DND-41 (cell line): ENCODE measurements at regions not wholly inside any gene's neighbourhood (a gene's known extent, or its start where the extent isn't known, plus 50 kb on each side); places are given as distances from the start of the nearest gene placed in this dataset.

Experiments
- ATAC-seq: fragments of 200-7000 bp; cut with Tn5 transposase; 3 replicates; pipeline ENCODE4 v1.9.1; 2021; ENCODE audit warnings: low read depth; ENCODE audit not compliant: insufficient read depth
- DNase-seq: peaks from one replicate; pipeline ENCODE4 v3.0.0-alpha.2; 2020
- H2AFZ ChIP-seq: 2 replicates; pipeline ENCODE4 v1.6.0; 2012; ENCODE audit warnings: low read depth, low read length
- H3K27ac ChIP-seq: 2 replicates; pipeline ENCODE4 v1.5.1; 2012; ENCODE audit warnings: low read length, inconsistent platforms
- H3K27me3 ChIP-seq: fragments of 200-600 bp; sonication (generic); 2 replicates; pipeline ENCODE4 v1.6.0; 2012; ENCODE audit warnings: low read length, mild to moderate bottlenecking, inconsistent platforms; ENCODE audit not compliant: insufficient read depth, poor library complexity
- H3K36me3 ChIP-seq: 2 replicates; pipeline ENCODE4 v1.5.1; 2012; ENCODE audit warnings: low read length, inconsistent platforms; ENCODE audit not compliant: insufficient read depth
- H3K4me1 ChIP-seq: 2 replicates; pipeline ENCODE4 v1.5.1; 2012; ENCODE audit warnings: mild to moderate bottlenecking, low read length; ENCODE audit not compliant: insufficient read depth
- H3K4me2 ChIP-seq: 2 replicates; pipeline ENCODE4 v1.6.0; 2012; ENCODE audit warnings: mild to moderate bottlenecking, moderate library complexity, low read length, inconsistent platforms; ENCODE audit not compliant: insufficient read depth
- H3K4me3 ChIP-seq, 2 experiments: fragments of 200-600 bp in 1 of 2; shearing (Covaris generic) in 1 of 2; 2 replicates each; pipeline ENCODE4 v1.5.1; 2012 to 2016; ENCODE audit warnings: inconsistent platforms in 2 of 2, low read length in 2 of 2, mild to moderate bottlenecking in 2 of 2, low read depth in 1 of 2, moderate library complexity in 1 of 2
- H3K79me2 ChIP-seq: 2 replicates; pipeline ENCODE4 v1.6.0; 2012; ENCODE audit warnings: low read length, inconsistent platforms; ENCODE audit not compliant: insufficient read depth
- H3K9ac ChIP-seq: 2 replicates; pipeline ENCODE4 v1.6.0; 2012; ENCODE audit warnings: low read depth, mild to moderate bottlenecking, inconsistent platforms, low read length, moderate library complexity
- H3K9me3 ChIP-seq: 2 replicates; pipeline ENCODE4 v1.5.1; 2012; ENCODE audit warnings: low read length, moderate library complexity, mild to moderate bottlenecking, inconsistent platforms; ENCODE audit not compliant: insufficient read depth, severe bottlenecking
- H4K20me1 ChIP-seq: 2 replicates; pipeline ENCODE4 v1.6.0; 2012; ENCODE audit warnings: low read length; ENCODE audit not compliant: insufficient read depth
- CTCF ChIP-seq: IDR thresholded peaks from 2 replicates; pipeline ENCODE4 v1.5.1; 2012; ENCODE audit warnings: borderline replicate concordance, low read length, moderate library complexity, mild to moderate bottlenecking; ENCODE audit not compliant: poor library complexity, severe bottlenecking; ENCODE audit errors: extremely low read depth
- EZH2 ChIP-seq: IDR thresholded peaks from 3 replicates; pipeline ENCODE4 v1.6.1; 2012; ENCODE audit warnings: borderline replicate concordance, low read depth, mild to moderate bottlenecking, moderate library complexity, low read length, inconsistent platforms; ENCODE audit not compliant: severe bottlenecking

- no peaks in the 10 kb centered on the region for H3K79me2 ChIP-seq
- no peak overlapping the region for H3K27ac ChIP-seq
- no peaks in the 10 kb centered on the region for H4K20me1 ChIP-seq
- H2AFZ ChIP-seq, result no peak overlapping the region
- no peaks in the 10 kb centered on the region for H3K27me3 ChIP-seq
- no peak overlapping the region for H3K9ac ChIP-seq
- H3K4me3 ChIP-seq, result no peak overlapping the region
- no peak for ATAC-seq
- no peak for DNase-seq
- TF ChIP-seq EZH2 (no peak), CTCF (no peak)
- H3K4me2 ChIP-seq, result no peak overlapping the region
- H3K4me1 ChIP-seq, result 0 out of 2 replicates have a peak, but pooled peaks cover 2% of the 10 kb centered on the region
- H3K36me3 ChIP-seq, result no peaks in the 10 kb centered on the region
- no peaks in the 10 kb centered on the region for H3K9me3 ChIP-seq
These were observed 241.2 kb downstream of the PTBP2 start for GRCh38 chr1:96962751-96963211.

- H2AFZ ChIP-seq, result no peak overlapping the region
These were observed 243.2 kb downstream of the PTBP2 start for GRCh38 chr1:96964761-96965160.

GRCh38 chr1:96966536-96967138 lies 245.1 kb downstream of the PTBP2 start:
- DNase-seq (peak; percentile 78), ATAC-seq (peak; percentile 89)
- H3K4me1 ChIP-seq, result 0 out of 2 replicates have a peak, but pooled peaks cover 2% of the 10 kb centered on the region
- no peak overlapping the region for H3K4me3 ChIP-seq
- no peaks in the 10 kb centered on the region for H3K79me2 ChIP-seq
- peak overlapping the region; percentile 39; the same call in 1 of the 2 replicates for H3K4me2 ChIP-seq
- no peaks in the 10 kb centered on the region for H3K27me3 ChIP-seq
- no peaks in the 10 kb centered on the region for H4K20me1 ChIP-seq
- H3K9me3 ChIP-seq, result no peaks in the 10 kb centered on the region
- H2AFZ ChIP-seq, result no peak overlapping the region
- peak; percentile 92 for TF ChIP-seq CTCF
- no peak for TF ChIP-seq EZH2
- H3K27ac ChIP-seq, result no peak overlapping the region
- H3K9ac ChIP-seq, result no peak overlapping the region
- H3K36me3 ChIP-seq, result no peaks in the 10 kb centered on the region

More at GRCh38 chr1:96964761-96965160, 243.2 kb downstream of the PTBP2 start:
- H3K4me3 ChIP-seq, result no peak overlapping the region
- H3K4me1 ChIP-seq, result 0 out of 2 replicates have a peak, but pooled peaks cover 2% of the 10 kb centered on the region
- no peaks in the 10 kb centered on the region for H3K27me3 ChIP-seq
- DNase-seq, result no peak
- no peak for TF ChIP-seq EZH2
- TF ChIP-seq CTCF, result no peak
- H3K36me3 ChIP-seq, result no peaks in the 10 kb centered on the region
- H3K79me2 ChIP-seq, result no peaks in the 10 kb centered on the region
- no peaks in the 10 kb centered on the region for H4K20me1 ChIP-seq
- ATAC-seq, result no peak
- H3K9ac ChIP-seq, result no peak overlapping the region
- H3K4me2 ChIP-seq, result no peak overlapping the region
- no peak overlapping the region for H3K27ac ChIP-seq
- no peaks in the 10 kb centered on the region for H3K9me3 ChIP-seq
